Gastrocnemius medialis (tissue), 4 donors: ENCODE measurements at regions not wholly inside any gene's neighbourhood (a gene's known extent, or its start where the extent isn't known, plus 50 kb on each side); places are given as distances from the start of the nearest gene placed in this dataset.

Experiments
- CTCF ChIP-seq, 5 experiments: fragments of 450-650 bp in 3 of 5; fragments of 200-600 bp in 2 of 5; sonication (generic) in 2 of 5; IDR thresholded peaks in 4 of 5; conservative IDR thresholded peaks in 1 of 5; 1 replicate in 4 of 5; 2 replicates in 1 of 5; pipeline ENCODE4 v1.5.1; 2016 to 2019; ENCODE audit warnings: antibody characterized with exemption in 5 of 5, mild to moderate bottlenecking in 3 of 5, moderate library complexity in 3 of 5
- POLR2A ChIP-seq, 2 donors: fragments of 450-650 bp; IDR thresholded peaks; one replicate each; pipeline ENCODE4 v1.6.1; 2017; ENCODE audit warnings: antibody characterized with exemption in 2 of 2, mild to moderate bottlenecking in 2 of 2, moderate library complexity in 2 of 2

GRCh38 chr2:133948610-133949290, 305.1 kb upstream of the MGAT5 start:
- no peak for TF ChIP-seq CTCF (IDR thresholded peaks at IDR 0.05 in 4 of 5, conservative IDR thresholded peaks at IDR 0.05 in 1 of 5)
- TF ChIP-seq POLR2A (IDR thresholded peaks at IDR 0.05), result no peak
